WTC11 (cell line): ENCODE measurements at regions not wholly inside any gene's neighbourhood (a gene's known extent, or its start where the extent isn't known, plus 50 kb on each side); places are given as distances from the start of the nearest gene placed in this dataset.

Experiments used
- NFYB ChIP-seq: sonication (generic); formaldehyde crosslinking; conservative IDR thresholded peaks from 2 replicates; pipeline ENCODE4 v1.8.0; 2022; ENCODE audit warnings: low read depth, missing genetic modification reagents
- TF ChIP-seq, protein P1 (sequence below): fragments of 200-600 bp; IDR thresholded peaks from 2 replicates; pipeline ENCODE4 v1.8.0; 2022; ENCODE audit warnings: antibody characterized with exemption
- TF ChIP-seq, protein P2 (sequence below): sonication (generic); formaldehyde crosslinking; IDR thresholded peaks from 2 replicates; pipeline ENCODE4 v1.8.0; 2023; ENCODE audit warnings: mild to moderate bottlenecking, missing genetic modification reagents

DNA sequence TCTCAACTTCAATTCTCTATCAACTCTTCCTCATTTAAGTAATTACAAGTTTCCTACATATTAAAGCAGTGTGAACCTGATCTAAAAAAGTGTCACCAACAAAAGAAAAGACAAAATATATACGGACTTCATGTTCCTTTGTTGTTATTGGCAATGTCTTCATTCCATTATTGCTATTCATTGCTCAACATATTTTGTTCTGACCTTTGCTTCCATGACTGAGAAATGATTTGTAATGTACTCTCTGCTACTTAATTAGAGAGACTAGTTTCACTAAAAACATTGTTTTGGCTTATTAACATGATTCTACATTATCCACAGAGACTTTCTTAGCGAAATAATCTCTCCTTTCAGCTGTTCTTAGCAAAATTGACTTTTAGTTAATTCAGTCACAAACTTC lies 657.2 kb upstream of the ROBO1 start:
- TF ChIP-seq, protein P1, sequence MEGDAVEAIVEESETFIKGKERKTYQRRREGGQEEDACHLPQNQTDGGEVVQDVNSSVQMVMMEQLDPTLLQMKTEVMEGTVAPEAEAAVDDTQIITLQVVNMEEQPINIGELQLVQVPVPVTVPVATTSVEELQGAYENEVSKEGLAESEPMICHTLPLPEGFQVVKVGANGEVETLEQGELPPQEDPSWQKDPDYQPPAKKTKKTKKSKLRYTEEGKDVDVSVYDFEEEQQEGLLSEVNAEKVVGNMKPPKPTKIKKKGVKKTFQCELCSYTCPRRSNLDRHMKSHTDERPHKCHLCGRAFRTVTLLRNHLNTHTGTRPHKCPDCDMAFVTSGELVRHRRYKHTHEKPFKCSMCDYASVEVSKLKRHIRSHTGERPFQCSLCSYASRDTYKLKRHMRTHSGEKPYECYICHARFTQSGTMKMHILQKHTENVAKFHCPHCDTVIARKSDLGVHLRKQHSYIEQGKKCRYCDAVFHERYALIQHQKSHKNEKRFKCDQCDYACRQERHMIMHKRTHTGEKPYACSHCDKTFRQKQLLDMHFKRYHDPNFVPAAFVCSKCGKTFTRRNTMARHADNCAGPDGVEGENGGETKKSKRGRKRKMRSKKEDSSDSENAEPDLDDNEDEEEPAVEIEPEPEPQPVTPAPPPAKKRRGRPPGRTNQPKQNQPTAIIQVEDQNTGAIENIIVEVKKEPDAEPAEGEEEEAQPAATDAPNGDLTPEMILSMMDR, result no peak
- TF ChIP-seq NFYB (CRISPR knock-in tag), result no peak
- TF ChIP-seq, protein P2, sequence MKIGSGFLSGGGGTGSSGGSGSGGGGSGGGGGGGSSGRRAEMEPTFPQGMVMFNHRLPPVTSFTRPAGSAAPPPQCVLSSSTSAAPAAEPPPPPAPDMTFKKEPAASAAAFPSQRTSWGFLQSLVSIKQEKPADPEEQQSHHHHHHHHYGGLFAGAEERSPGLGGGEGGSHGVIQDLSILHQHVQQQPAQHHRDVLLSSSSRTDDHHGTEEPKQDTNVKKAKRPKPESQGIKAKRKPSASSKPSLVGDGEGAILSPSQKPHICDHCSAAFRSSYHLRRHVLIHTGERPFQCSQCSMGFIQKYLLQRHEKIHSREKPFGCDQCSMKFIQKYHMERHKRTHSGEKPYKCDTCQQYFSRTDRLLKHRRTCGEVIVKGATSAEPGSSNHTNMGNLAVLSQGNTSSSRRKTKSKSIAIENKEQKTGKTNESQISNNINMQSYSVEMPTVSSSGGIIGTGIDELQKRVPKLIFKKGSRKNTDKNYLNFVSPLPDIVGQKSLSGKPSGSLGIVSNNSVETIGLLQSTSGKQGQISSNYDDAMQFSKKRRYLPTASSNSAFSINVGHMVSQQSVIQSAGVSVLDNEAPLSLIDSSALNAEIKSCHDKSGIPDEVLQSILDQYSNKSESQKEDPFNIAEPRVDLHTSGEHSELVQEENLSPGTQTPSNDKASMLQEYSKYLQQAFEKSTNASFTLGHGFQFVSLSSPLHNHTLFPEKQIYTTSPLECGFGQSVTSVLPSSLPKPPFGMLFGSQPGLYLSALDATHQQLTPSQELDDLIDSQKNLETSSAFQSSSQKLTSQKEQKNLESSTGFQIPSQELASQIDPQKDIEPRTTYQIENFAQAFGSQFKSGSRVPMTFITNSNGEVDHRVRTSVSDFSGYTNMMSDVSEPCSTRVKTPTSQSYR (CRISPR knock-in tag), result no peak
